K562 (cell line): ENCODE measurements at regions not wholly inside any gene's neighbourhood (a gene's known extent, or its start where the extent isn't known, plus 50 kb on each side); places are given as distances from the start of the nearest gene placed in this dataset.

Experiments
- HDAC6 ChIP-seq: IDR thresholded peaks from 2 replicates; pipeline ENCODE4 v1.6.1; 2012; ENCODE audit warnings: low read depth, mild to moderate bottlenecking, control low read depth, inconsistent platforms, low read length, moderate library complexity
- NR2C2 ChIP-seq, 2 experiments: fragments of 200-800 bp in 1 of 2; sonication (Bioruptor generic) in 1 of 2; sonication (generic) in 1 of 2; formaldehyde crosslinking in 1 of 2; IDR thresholded peaks; 2 replicates each; pipeline versions ENCODE4 v1.6.1 to v1.8.0; 2016 to 2022; ENCODE audit warnings: mild to moderate bottlenecking in 1 of 2, missing compliant biosample characterization in 1 of 2, missing genetic modification characterization in 1 of 2, missing genetic modification reagents in 1 of 2
- POLR2A ChIP-seq: fragments of 450-650 bp; conservative IDR thresholded peaks from 2 replicates; pipeline ENCODE4 v1.6.1; 2016
- SREBF2 ChIP-seq: sonication (generic); formaldehyde crosslinking; IDR thresholded peaks from 2 replicates; pipeline ENCODE4 v1.4.0; 2020; ENCODE audit warnings: mild to moderate bottlenecking, missing genetic modification reagents
- TF ChIP-seq, protein P1 (sequence below): fragments of 150-350 bp; IDR thresholded peaks from 2 replicates; pipeline ENCODE4 v1.6.1; 2014; ENCODE audit warnings: low read depth, mild to moderate bottlenecking, low read length, borderline replicate concordance

DNA sequence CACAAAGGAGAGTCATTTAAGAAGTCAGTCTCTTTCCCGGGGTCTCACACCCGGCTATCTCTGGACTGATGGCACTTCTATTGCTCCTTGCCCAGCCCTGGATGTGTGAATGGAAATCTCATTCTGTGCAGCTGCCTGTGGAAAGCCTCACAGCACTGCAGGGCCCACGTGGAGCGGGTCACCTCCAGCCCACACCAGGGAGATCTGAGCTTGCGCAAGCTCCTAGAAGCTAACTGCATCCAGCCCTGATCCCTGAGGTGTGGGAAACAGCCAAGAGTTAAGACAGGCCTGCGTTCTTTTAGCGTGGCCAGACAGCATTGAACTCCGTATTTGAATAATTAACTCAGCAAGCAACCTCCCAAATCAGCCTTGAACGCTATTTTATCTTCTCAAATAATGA, 150.5 kb downstream of the LRIG2 start:
- TF ChIP-seq SREBF2 (CRISPR knock-in tag), result no peak
- TF ChIP-seq POLR2A, result no peak
- no peak for TF ChIP-seq NR2C2 (CRISPR knock-in tag; IDR thresholded peaks at IDR 0.05)
- TF ChIP-seq NR2C2 (tag; IDR thresholded peaks at IDR 0.05), result no peak
- no peak for TF ChIP-seq HDAC6
- TF ChIP-seq, protein P1, sequence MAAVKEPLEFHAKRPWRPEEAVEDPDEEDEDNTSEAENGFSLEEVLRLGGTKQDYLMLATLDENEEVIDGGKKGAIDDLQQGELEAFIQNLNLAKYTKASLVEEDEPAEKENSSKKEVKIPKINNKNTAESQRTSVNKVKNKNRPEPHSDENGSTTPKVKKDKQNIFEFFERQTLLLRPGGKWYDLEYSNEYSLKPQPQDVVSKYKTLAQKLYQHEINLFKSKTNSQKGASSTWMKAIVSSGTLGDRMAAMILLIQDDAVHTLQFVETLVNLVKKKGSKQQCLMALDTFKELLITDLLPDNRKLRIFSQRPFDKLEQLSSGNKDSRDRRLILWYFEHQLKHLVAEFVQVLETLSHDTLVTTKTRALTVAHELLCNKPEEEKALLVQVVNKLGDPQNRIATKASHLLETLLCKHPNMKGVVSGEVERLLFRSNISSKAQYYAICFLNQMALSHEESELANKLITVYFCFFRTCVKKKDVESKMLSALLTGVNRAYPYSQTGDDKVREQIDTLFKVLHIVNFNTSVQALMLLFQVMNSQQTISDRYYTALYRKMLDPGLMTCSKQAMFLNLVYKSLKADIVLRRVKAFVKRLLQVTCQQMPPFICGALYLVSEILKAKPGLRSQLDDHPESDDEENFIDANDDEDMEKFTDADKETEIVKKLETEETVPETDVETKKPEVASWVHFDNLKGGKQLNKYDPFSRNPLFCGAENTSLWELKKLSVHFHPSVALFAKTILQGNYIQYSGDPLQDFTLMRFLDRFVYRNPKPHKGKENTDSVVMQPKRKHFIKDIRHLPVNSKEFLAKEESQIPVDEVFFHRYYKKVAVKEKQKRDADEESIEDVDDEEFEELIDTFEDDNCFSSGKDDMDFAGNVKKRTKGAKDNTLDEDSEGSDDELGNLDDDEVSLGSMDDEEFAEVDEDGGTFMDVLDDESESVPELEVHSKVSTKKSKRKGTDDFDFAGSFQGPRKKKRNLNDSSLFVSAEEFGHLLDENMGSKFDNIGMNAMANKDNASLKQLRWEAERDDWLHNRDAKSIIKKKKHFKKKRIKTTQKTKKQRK, result no peak
